BE2C (cell line): ENCODE measurements at regions not wholly inside any gene's neighbourhood (a gene's known extent, or its start where the extent isn't known, plus 50 kb on each side); places are given as distances from the start of the nearest gene placed in this dataset.
A peak's percentile ranks its signal among the peaks of the same experiment; 100 is the strongest.

ENCODE experiments used
- DNase-seq: peaks from one replicate; pipeline ENCODE4 v3.0.0-alpha.2; 2020
- H3K27me3 ChIP-seq: fragments of 250-450 bp; sonication (Bioruptor Pico); 2 replicates; pipeline ENCODE4 v1.5.1; 2020; ENCODE audit warnings: mild to moderate bottlenecking
- H3K36me3 ChIP-seq: fragments of 250-450 bp; sonication (Bioruptor Pico); 2 replicates; pipeline ENCODE4 v1.5.1; 2020; ENCODE audit warnings: mild to moderate bottlenecking
- H3K4me1 ChIP-seq: fragments of 250-450 bp; sonication (Bioruptor Pico); 2 replicates; pipeline ENCODE4 v1.5.1; 2020
- H3K4me3 ChIP-seq: 2 replicates; pipeline ENCODE4 v1.5.1; 2011; ENCODE audit warnings: low read depth, low read length
- H3K9me3 ChIP-seq: fragments of 250-450 bp; sonication (Bioruptor Pico); 2 replicates; pipeline ENCODE4 v1.5.1; 2020
- CTCF ChIP-seq: IDR thresholded peaks from 2 replicates; pipeline ENCODE4 v1.5.1; 2012; ENCODE audit warnings: mild to moderate bottlenecking, low read depth, low read length

- no peak for TF ChIP-seq CTCF
- DNase-seq: no peak
Measured at GRCh38 chr5:93071710-93072109, 509.3 kb downstream of the NR2F1-AS1 start.

GRCh38 chr5:93070938-93071337 is 510.1 kb downstream of the NR2F1-AS1 start:
- DNase-seq: no peak
- Histone ChIP-seq H3K27me3 (no peaks in the 10 kb centered on the region), H3K36me3 (no peaks in the 10 kb centered on the region), H3K4me3 (no peak overlapping the region), H3K4me1 (peaks cover 8% of the 10 kb centered on the region), H3K9me3 (no peaks in the 10 kb centered on the region)
- TF ChIP-seq CTCF: no peak

More at GRCh38 chr5:93071710-93072109, 509.3 kb downstream of the NR2F1-AS1 start:
- H3K27me3 ChIP-seq: no peaks in the 10 kb centered on the region
- peaks cover 8% of the 10 kb centered on the region for H3K4me1 ChIP-seq
- no peaks in the 10 kb centered on the region for H3K36me3 ChIP-seq
- no peak overlapping the region for H3K4me3 ChIP-seq
- no peaks in the 10 kb centered on the region for H3K9me3 ChIP-seq

GRCh38 chr5:93069276-93069675 is 511.7 kb downstream of the NR2F1-AS1 start:
- no peak for TF ChIP-seq CTCF
- no peak for DNase-seq
- no peaks in the 10 kb centered on the region for H3K27me3 ChIP-seq
- no peaks in the 10 kb centered on the region for H3K36me3 ChIP-seq
- no peak overlapping the region for H3K4me3 ChIP-seq
- H3K4me1 ChIP-seq: peaks cover 11% of the 10 kb centered on the region
- no peaks in the 10 kb centered on the region for H3K9me3 ChIP-seq

DNA sequence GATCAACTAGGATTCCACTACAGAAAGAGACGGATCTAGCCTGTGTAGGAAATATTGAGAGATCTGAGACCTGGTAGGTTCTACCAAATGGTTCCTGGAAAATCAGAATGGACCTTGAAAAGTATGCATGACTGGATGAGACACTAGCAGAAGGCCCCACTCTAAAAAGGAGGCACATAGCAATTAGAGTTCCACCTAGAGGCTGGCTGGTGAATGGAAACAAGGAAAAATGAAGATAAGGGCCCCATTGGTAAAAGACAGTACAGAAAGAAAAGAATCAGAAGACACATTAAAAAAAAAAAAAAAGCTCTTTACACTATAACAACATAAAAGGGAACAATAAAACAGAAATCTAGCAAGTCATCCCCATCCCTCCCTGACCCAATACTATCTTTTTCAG is 518.5 kb downstream of the NR2F1-AS1 start:
- no peak for DNase-seq
- peak; percentile 59 for TF ChIP-seq CTCF
- Histone ChIP-seq H3K4me1 (peaks cover 3% of the 10 kb centered on the region; the same call in 1 of the 2 replicates), H3K9me3 (no peaks in the 10 kb centered on the region), H3K36me3 (no peaks in the 10 kb centered on the region), H3K27me3 (no peaks in the 10 kb centered on the region), H3K4me3 (no peak overlapping the region)

GRCh38 chr5:93058309-93058708 is 522.7 kb downstream of the NR2F1-AS1 start:
- H3K4me1 ChIP-seq: no peaks in the 10 kb centered on the region
- H3K27me3 ChIP-seq: no peaks in the 10 kb centered on the region
- TF ChIP-seq CTCF: no peak
- DNase-seq: no peak
- H3K4me3 ChIP-seq: no peak overlapping the region
- H3K9me3 ChIP-seq: no peaks in the 10 kb centered on the region
- no peaks in the 10 kb centered on the region for H3K36me3 ChIP-seq

GRCh38 chr5:93057311-93057710 is 523.7 kb downstream of the NR2F1-AS1 start:
- Histone ChIP-seq H3K9me3 (no peaks in the 10 kb centered on the region), H3K36me3 (no peaks in the 10 kb centered on the region), H3K4me1 (no peaks in the 10 kb centered on the region), H3K27me3 (no peaks in the 10 kb centered on the region), H3K4me3 (no peak overlapping the region)
- DNase-seq: no peak
- TF ChIP-seq CTCF: no peak
